Naive thymus-derived CD4-positive, alpha-beta T cell (primary cell): ENCODE measurements at regions not wholly inside any gene's neighbourhood (a gene's known extent, or its start where the extent isn't known, plus 50 kb on each side); places are given as distances from the start of the nearest gene placed in this dataset.

Source experiments
- ATAC-seq: fragments of 150-1000 bp; cut with Tn5 transposase; 2 replicates; pipeline ENCODE4 v1.10.0; 2021; ENCODE audit warnings: mild to moderate bottlenecking, moderate library complexity
- CTCF ChIA-PET: fragments of 350-600 bp; sonication (Branson Sonifier 250); formaldehyde crosslinking; loops from one replicate; lab custom pipeline; 2021; ENCODE audit warnings: antibody characterized with exemption; lab: Charles Lee
- POLR2A ChIA-PET: fragments of 350-600 bp; sonication (Branson Sonifier 250); formaldehyde crosslinking; loops from one replicate; lab custom pipeline; 2021; ENCODE audit warnings: antibody characterized with exemption, inconsistent platforms; lab: Charles Lee
- DNase-seq, 9 donors: peaks; one replicate each; pipeline versions ENCODE4 v3.0.0 to v3.0.0-alpha.2; 2020 to 2022; ENCODE audit warnings: mixed read lengths in 1 of 9
- H3K27ac ChIP-seq: one replicate; pipeline ENCODE4 v1.7.0; 2013; ENCODE audit warnings: mild to moderate bottlenecking, low read depth, low read length, moderate library complexity
- H3K27me3 ChIP-seq, 2 donors: one replicate each; pipeline ENCODE4 v1.7.0; 2013; ENCODE audit warnings: low read length in 2 of 2, mild to moderate bottlenecking in 2 of 2, moderate library complexity in 2 of 2; ENCODE audit not compliant: control insufficient read depth in 2 of 2, insufficient read depth in 2 of 2
- H3K36me3 ChIP-seq, 3 experiments: 1 replicate in 2 of 3; 2 replicates in 1 of 3; pipeline ENCODE4 v1.7.0; 2013; ENCODE audit warnings: low read length in 3 of 3, mild to moderate bottlenecking in 3 of 3, moderate library complexity in 1 of 3; ENCODE audit not compliant: insufficient read depth in 3 of 3, control insufficient read depth in 2 of 3
- H3K4me1 ChIP-seq, 2 donors: one replicate each; pipeline ENCODE4 v1.7.0; 2013; ENCODE audit warnings: low read length in 2 of 2, mild to moderate bottlenecking in 2 of 2, moderate library complexity in 1 of 2; ENCODE audit not compliant: control insufficient read depth in 2 of 2, insufficient read depth in 2 of 2
- H3K4me3 ChIP-seq: 2 replicates; pipeline ENCODE4 v1.7.0; 2013; ENCODE audit warnings: mild to moderate bottlenecking, low read length
- H3K9me3 ChIP-seq, 3 experiments: 1 replicate in 2 of 3; 2 replicates in 1 of 3; pipeline ENCODE4 v1.7.0; 2013; ENCODE audit warnings: low read length in 3 of 3; ENCODE audit not compliant: control insufficient read depth in 2 of 3
- H3K27ac Mint-ChIP-seq, 9 donors: one replicate each; pipeline ENCODE4 v1.8.0; 2020 to 2022; ENCODE audit warnings: mixed read lengths in 9 of 9, mild to moderate bottlenecking in 8 of 9, moderate library complexity in 5 of 9, inconsistent platforms in 2 of 9
- H3K27me3 Mint-ChIP-seq, 5 donors: one replicate each; pipeline ENCODE4 v1.8.0; 2021 to 2022; ENCODE audit warnings: mixed read lengths in 5 of 5, mild to moderate bottlenecking in 1 of 5
- H3K36me3 Mint-ChIP-seq, 5 donors: one replicate each; pipeline ENCODE4 v1.8.0; 2020 to 2022; ENCODE audit warnings: mixed read lengths in 5 of 5, mild to moderate bottlenecking in 3 of 5, inconsistent platforms in 1 of 5
- H3K4me1 Mint-ChIP-seq, 7 donors: one replicate each; pipeline ENCODE4 v1.8.0; 2020 to 2022; ENCODE audit warnings: mixed read lengths in 7 of 7, mild to moderate bottlenecking in 3 of 7, inconsistent platforms in 1 of 7
- H3K4me3 Mint-ChIP-seq, 10 donors: one replicate each; pipeline ENCODE4 v1.8.0; 2020 to 2022; ENCODE audit warnings: mild to moderate bottlenecking in 10 of 10, mixed read lengths in 10 of 10, moderate library complexity in 6 of 10, inconsistent platforms in 2 of 10
- H3K9me3 Mint-ChIP-seq, 11 donors: one replicate each; pipeline ENCODE4 v1.8.0; 2020 to 2022; ENCODE audit warnings: mixed read lengths in 11 of 11, mild to moderate bottlenecking in 4 of 11, inconsistent platforms in 1 of 11, moderate library complexity in 1 of 11
- intact Hi-C, 2 donors: fragments of 100-400 bp; cut with micrococcal nuclease; formaldehyde crosslinking; loops; one replicate each; pipeline ENCODE4 v1.15.1; 2023

GRCh38 chr3:103977417-103977816 is 1389.3 kb upstream of the ALCAM start:
- no peaks in the 10 kb centered on the region for H3K36me3 ChIP-seq

GRCh38 chr3:103991461-103992115 is 1375.1 kb upstream of the ALCAM start:
- Histone ChIP-seq H3K36me3 (no peaks in the 10 kb centered on the region), H3K9me3 (no peaks in the 10 kb centered on the region), H3K4me1 (no peaks in the 10 kb centered on the region), H3K27ac (no peak overlapping the region), H3K4me3 (no peak overlapping the region), H3K27me3 (no peaks in the 10 kb centered on the region)
- Mint-ChIP-seq H3K9me3 (peaks cover 0 to 5% (median 0%) of the 10 kb centered on the region in 11 donors), H3K4me1 (no peaks in the 10 kb centered on the region), H3K27ac (no peak overlapping the region), H3K4me3 (no peak overlapping the region), H3K36me3 (no peaks in the 10 kb centered on the region), H3K27me3 (no peaks in the 10 kb centered on the region)
- CTCF ChIA-PET: no interaction called here
- intact Hi-C loops: no loop called here
- POLR2A ChIA-PET: no interaction called here
- DNase-seq (no peak), ATAC-seq (no peak)

More at GRCh38 chr3:103977417-103977816, 1389.3 kb upstream of the ALCAM start:
- DNase-seq: no peak
- H3K27me3 Mint-ChIP-seq: no peaks in the 10 kb centered on the region
- intact Hi-C loops: no loop called here
- Histone ChIP-seq H3K9me3 (no peaks in the 10 kb centered on the region), H3K27ac (no peak overlapping the region), H3K4me3 (no peak overlapping the region), H3K4me1 (no peaks in the 10 kb centered on the region), H3K27me3 (no peaks in the 10 kb centered on the region)
- POLR2A ChIA-PET: no interaction called here
- no peaks in the 10 kb centered on the region for H3K4me1 Mint-ChIP-seq
- peaks cover 0 to 17% (median 0%) of the 10 kb centered on the region in 11 donors for H3K9me3 Mint-ChIP-seq
- H3K36me3 Mint-ChIP-seq: no peaks in the 10 kb centered on the region
- CTCF ChIA-PET: no interaction called here
- no peak for ATAC-seq
- H3K4me3 Mint-ChIP-seq: no peak overlapping the region
- H3K27ac Mint-ChIP-seq: no peak overlapping the region

GRCh38 chr3:103992469-103992868 is 1374.2 kb upstream of the ALCAM start:
- intact Hi-C loops: no loop called here
- CTCF ChIA-PET: interaction anchor here (0.7 kb wide), 1 partner anchor 292 kb away, joined by 3 read pairs; no protein-coding TSS in a partner anchor

GRCh38 chr3:104004956-104005355 is 1361.8 kb upstream of the ALCAM start:
- H3K36me3 ChIP-seq: no peaks in the 10 kb centered on the region
- DNase-seq (no peak), ATAC-seq (no peak)
- Mint-ChIP-seq H3K36me3 (no peaks in the 10 kb centered on the region), H3K27ac (no peak overlapping the region), H3K4me1 (no peaks in the 10 kb centered on the region), H3K27me3 (no peaks in the 10 kb centered on the region), H3K9me3 (peaks cover 0 to 8% (median 0%) of the 10 kb centered on the region in 11 donors), H3K4me3 (no peak overlapping the region)
- no peaks in the 10 kb centered on the region for H3K4me1 ChIP-seq
- H3K9me3 ChIP-seq: no peaks in the 10 kb centered on the region
- H3K27me3 ChIP-seq: no peaks in the 10 kb centered on the region
- ChIA-PET CTCF (no interaction called here), POLR2A (no interaction called here)
- H3K4me3 ChIP-seq: no peak overlapping the region
- H3K27ac ChIP-seq: no peak overlapping the region
- intact Hi-C loops: no loop called here

More at GRCh38 chr3:103992469-103992868, 1374.2 kb upstream of the ALCAM start:
- POLR2A ChIA-PET: no interaction called here
- Mint-ChIP-seq H3K4me1 (no peaks in the 10 kb centered on the region), H3K4me3 (no peak overlapping the region), H3K27me3 (no peaks in the 10 kb centered on the region), H3K27ac (no peak overlapping the region), H3K36me3 (no peaks in the 10 kb centered on the region), H3K9me3 (peaks cover 0 to 5% (median 0%) of the 10 kb centered on the region in 11 donors)
- DNase-seq (no peak), ATAC-seq (no peak)
- H3K27ac ChIP-seq: no peak overlapping the region
- no peaks in the 10 kb centered on the region for H3K4me1 ChIP-seq
- H3K27me3 ChIP-seq: no peaks in the 10 kb centered on the region
- no peak overlapping the region for H3K4me3 ChIP-seq
- no peaks in the 10 kb centered on the region for H3K36me3 ChIP-seq
- no peaks in the 10 kb centered on the region for H3K9me3 ChIP-seq

GRCh38 chr3:104005815-104006214 is 1360.9 kb upstream of the ALCAM start:
- POLR2A ChIA-PET: no interaction called here
- Mint-ChIP-seq H3K27ac (no peak overlapping the region), H3K36me3 (no peaks in the 10 kb centered on the region), H3K4me1 (no peaks in the 10 kb centered on the region), H3K4me3 (no peak overlapping the region), H3K9me3 (peaks cover 0 to 8% (median 0%) of the 10 kb centered on the region in 11 donors), H3K27me3 (no peaks in the 10 kb centered on the region)
- CTCF ChIA-PET: no interaction called here
- no peaks in the 10 kb centered on the region for H3K9me3 ChIP-seq
- H3K4me1 ChIP-seq: no peaks in the 10 kb centered on the region
- ATAC-seq: no peak
- H3K27ac ChIP-seq: no peak overlapping the region
- intact Hi-C loops: no loop called here
- H3K4me3 ChIP-seq: no peak overlapping the region
- H3K36me3 ChIP-seq: no peaks in the 10 kb centered on the region
- DNase-seq: no peak
- no peaks in the 10 kb centered on the region for H3K27me3 ChIP-seq

GRCh38 chr3:104018541-104018940 is 1348.2 kb upstream of the ALCAM start:
- H3K4me1 ChIP-seq: no peaks in the 10 kb centered on the region
- no peak overlapping the region for H3K4me3 Mint-ChIP-seq
- ChIA-PET POLR2A (no interaction called here), CTCF (no interaction called here)
- no peak overlapping the region for H3K4me3 ChIP-seq
- no peaks in the 10 kb centered on the region for H3K27me3 Mint-ChIP-seq
- H3K9me3 ChIP-seq: peaks cover 0 to 5% (median 0%) of the 10 kb centered on the region in 3 experiments
- no peak for ATAC-seq
- no peak overlapping the region for H3K27ac ChIP-seq
- intact Hi-C loops: no loop called here
- no peaks in the 10 kb centered on the region for H3K27me3 ChIP-seq
- DNase-seq: no peak
- H3K9me3 Mint-ChIP-seq: peaks cover 2 to 40% (median 11%) of the 10 kb centered on the region in 11 donors
- H3K27ac Mint-ChIP-seq: no peak overlapping the region
- no peaks in the 10 kb centered on the region for H3K36me3 ChIP-seq
- H3K36me3 Mint-ChIP-seq: no peaks in the 10 kb centered on the region
- H3K4me1 Mint-ChIP-seq: no peaks in the 10 kb centered on the region

GRCh38 chr3:104031598-104031997 is 1335.1 kb upstream of the ALCAM start:
- H3K27me3 ChIP-seq: no peaks in the 10 kb centered on the region
- H3K4me3 Mint-ChIP-seq: no peak overlapping the region
- H3K27ac ChIP-seq: no peak overlapping the region
- H3K36me3 ChIP-seq: no peaks in the 10 kb centered on the region
- no peaks in the 10 kb centered on the region for H3K27me3 Mint-ChIP-seq
- POLR2A ChIA-PET: no interaction called here
- CTCF ChIA-PET: no interaction called here
- no peaks in the 10 kb centered on the region for H3K36me3 Mint-ChIP-seq
- ATAC-seq (no peak), DNase-seq (no peak)
- no peaks in the 10 kb centered on the region for H3K4me1 ChIP-seq
- peaks cover 0 to 21% (median 5%) of the 10 kb centered on the region in 11 donors for H3K9me3 Mint-ChIP-seq
- H3K4me1 Mint-ChIP-seq: no peaks in the 10 kb centered on the region
- no peaks in the 10 kb centered on the region for H3K9me3 ChIP-seq
- intact Hi-C loops: no loop called here
- H3K4me3 ChIP-seq: no peak overlapping the region
- H3K27ac Mint-ChIP-seq: no peak overlapping the region
